SW480 (cell line): ENCODE measurements at regions not wholly inside any gene's neighbourhood (a gene's known extent, or its start where the extent isn't known, plus 50 kb on each side); places are given as distances from the start of the nearest gene placed in this dataset.

Experiments used
- DNase-seq: peaks from one replicate; pipeline ENCODE4 v3.0.0-alpha.2; 2016; ENCODE audit warnings: low spot score

GRCh38 chr15:29554531-29554930 is 267.7 kb downstream of the TJP1 start:
- no peak for DNase-seq

- DNase-seq, result no peak
Measured at GRCh38 chr15:29550834-29551465, 271.3 kb downstream of the TJP1 start.

- DNase-seq, result no peak
Measured at GRCh38 chr15:29548006-29548405, 274.3 kb downstream of the TJP1 start.

- no peak for DNase-seq
Measured at GRCh38 chr15:29544513-29545128, 275.0 kb upstream of the NSMCE3 start.

GRCh38 chr15:29542994-29543393 is 273.4 kb upstream of the NSMCE3 start:
- DNase-seq, result no peak

- DNase-seq, result no peak
Measured at GRCh38 chr15:29541309-29541708, 271.7 kb upstream of the NSMCE3 start.

DNA sequence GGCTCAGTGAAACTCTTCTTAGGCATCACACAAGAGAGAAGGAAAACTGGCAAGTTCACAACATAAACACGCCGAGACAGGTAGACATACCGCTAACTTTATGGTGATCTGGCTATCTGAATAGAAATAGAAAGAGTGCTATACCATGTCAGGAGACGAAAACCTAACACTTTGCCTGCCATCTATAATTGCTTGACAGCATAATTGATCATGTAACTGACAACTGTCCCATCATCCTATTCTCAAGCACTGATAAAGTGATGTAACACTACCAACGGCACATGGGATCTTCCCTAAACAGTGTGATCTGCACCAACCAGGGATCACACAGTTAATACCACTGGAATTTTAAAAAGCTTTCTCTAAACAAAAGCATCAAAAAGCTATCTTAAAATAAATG is 270.9 kb upstream of the NSMCE3 start:
- no peak for DNase-seq

GRCh38 chr15:29539736-29540135 is 270.1 kb upstream of the NSMCE3 start:
- no peak for DNase-seq

DNA sequence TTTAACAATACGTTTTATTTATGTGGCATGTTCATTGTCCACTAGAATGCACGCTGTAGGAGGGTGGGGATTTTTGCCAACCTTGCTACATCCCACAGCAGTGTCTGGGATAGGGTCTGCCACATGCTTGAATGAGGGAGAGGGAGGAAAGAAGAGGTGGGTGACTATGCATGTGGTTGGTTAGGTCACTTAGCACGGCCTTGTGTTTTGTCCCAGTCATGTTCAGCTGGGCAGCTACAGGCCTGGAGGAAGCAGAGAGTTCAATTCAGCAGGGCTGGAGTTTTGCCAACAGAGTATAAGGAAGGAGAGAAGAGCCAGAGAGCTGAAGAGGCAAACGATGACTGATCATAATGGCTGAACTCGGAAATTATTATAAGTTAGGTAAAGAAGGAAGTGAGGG is 268.4 kb upstream of the NSMCE3 start:
- DNase-seq, result no peak

DNA sequence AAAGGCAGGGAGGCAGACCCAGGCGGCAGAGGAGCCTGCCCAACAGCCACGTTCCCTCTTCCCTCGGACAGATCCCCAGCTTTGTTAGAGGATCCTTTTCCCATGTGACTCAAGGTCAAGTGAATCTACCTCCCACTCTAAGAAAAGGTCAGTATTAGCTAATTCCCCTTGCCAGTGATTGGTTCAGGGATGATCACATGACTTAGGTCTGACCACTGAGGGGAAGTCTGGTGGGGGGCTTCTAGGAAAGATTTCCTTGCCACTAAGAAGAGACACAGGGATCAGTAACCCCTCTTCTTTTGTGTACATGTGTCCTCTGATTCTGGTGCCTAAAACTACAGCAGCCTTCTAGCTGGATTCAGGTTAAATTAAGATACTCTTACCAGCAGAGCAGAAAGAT is 266.3 kb upstream of the NSMCE3 start:
- DNase-seq, result no peak

DNA sequence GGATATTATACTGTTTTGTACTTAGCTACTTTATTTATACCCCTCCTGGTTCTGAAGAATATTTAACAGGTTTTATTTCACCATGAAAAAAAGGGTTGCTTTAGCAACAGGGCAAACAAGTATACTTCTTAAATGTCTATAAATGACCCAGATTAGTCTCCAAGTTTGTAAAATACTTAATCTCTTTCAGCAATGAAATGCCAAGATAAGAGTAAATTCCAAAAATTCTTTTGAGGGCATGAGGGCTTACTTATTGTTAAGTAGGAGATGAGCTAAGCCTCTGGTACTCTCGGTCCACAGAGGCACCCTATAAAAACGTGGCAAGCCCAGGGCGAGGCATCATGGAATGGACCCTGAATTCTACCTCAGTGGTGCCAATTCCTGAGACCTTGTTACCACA is 264.8 kb upstream of the NSMCE3 start:
- no peak for DNase-seq

- DNase-seq, result no peak
Measured at GRCh38 chr15:29533647-29534046, 264.0 kb upstream of the NSMCE3 start.

- no peak for DNase-seq
Measured at GRCh38 chr15:29532296-29532695, 262.7 kb upstream of the NSMCE3 start.

DNA sequence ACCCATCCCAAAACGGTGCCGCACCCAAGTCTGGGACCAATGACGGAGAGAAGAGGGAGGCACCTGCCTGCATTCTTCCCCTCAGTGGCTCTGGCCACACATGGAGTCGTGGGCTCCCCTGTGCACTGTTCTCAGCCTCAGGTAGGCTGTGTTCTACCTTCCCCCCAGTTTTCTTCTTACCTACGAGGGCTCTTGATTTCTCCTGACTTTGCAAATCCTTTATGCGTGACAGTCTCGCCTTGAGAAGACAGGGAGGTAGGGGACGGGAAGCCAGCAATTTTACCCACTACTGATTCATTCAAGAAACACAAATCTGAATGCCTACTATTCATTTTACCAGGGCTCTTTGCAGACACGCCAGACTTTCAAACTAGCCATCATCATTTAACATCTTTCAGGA is 261.3 kb upstream of the NSMCE3 start:
- DNase-seq, result no peak

GRCh38 chr15:29529043-29529442 is 259.4 kb upstream of the NSMCE3 start:
- DNase-seq, result no peak

GRCh38 chr15:29528276-29528675 is 258.7 kb upstream of the NSMCE3 start:
- no peak for DNase-seq

DNA sequence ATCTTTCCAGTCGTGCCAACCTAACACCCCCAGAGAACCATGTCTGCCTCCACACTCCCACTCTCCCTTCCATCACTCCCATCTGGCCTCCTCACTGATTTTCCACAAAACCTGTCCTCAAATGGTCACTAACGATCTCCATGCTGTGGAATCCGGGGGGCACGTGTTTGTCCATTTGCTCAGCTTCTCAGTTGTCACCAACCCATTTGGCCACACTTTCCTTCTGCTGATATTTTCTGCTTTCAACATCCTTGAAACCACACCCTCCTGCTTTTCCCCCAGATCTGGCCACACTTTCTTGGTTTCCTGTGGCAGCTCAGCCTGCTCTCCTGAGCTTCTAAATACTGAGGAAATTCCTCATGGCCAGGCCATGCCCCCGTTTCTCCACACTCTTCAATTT is 257.2 kb upstream of the NSMCE3 start:
- DNase-seq, result no peak

DNA sequence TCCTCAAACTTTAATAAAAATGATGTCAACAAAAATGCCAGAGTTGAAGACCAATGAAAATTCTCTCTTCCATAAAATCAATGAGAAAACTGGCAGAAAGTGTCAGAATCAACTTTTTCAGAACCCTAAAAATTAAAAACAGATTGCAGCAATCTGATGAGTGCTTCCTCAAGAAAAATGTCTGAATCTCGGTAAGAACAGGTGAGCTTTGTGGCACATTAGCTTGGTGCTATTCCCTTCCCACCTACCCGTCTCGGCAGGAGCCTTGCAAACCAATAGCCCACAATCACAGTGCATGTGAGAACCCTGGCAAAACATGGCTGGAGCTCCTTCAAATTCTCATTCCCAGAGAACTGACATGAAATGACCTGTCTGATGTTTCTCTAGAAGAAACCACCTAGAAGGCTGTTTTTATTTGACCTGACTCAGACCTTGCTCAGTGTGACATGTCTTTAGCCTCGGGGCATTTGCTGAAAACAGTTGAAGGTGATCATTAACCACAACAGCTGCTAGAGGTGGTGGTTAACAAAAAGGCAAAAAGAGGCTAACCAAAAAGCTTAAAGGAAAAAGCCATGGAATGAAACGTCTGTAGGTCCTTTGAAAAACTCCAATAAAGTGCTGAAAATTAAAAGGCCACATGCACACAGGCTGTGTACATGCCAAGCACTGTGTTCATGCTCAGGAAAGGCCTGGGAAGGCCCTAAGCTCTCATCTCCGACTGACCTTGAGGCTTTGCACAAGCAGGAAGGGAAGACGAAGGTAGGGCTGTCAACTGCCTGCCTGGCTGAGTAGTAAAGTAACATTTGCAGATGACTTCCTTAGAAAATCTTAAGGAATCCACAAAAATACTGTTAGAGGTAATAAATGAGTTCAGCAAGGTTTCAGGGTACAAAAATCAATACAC is 253.0 kb upstream of the NSMCE3 start:
- peak; percentile 33 for DNase-seq

GRCh38 chr15:29518442-29518841 is 248.8 kb upstream of the NSMCE3 start:
- no peak for DNase-seq

DNA sequence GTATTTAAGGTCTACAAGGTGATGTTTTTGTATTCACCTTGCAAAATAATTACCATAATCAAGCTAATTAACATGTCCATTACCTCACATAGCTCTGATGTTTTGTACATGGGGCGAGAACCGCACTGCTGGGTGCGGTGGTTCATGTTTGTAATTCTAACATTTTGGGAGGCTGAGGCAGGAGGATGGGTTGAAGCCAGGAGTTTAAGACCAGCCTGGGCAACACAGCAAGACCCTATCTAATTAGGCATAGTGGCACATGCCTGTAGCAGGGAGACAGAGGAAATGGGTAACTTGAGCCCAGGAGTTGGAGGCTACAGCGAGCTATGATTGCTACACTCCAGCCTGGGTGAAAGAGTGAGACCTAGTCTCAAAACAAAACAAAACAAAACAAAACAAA is 248.2 kb upstream of the NSMCE3 start:
- DNase-seq, result no peak

- no peak for DNase-seq
Measured at GRCh38 chr15:29516929-29517328, 247.3 kb upstream of the NSMCE3 start.

DNA sequence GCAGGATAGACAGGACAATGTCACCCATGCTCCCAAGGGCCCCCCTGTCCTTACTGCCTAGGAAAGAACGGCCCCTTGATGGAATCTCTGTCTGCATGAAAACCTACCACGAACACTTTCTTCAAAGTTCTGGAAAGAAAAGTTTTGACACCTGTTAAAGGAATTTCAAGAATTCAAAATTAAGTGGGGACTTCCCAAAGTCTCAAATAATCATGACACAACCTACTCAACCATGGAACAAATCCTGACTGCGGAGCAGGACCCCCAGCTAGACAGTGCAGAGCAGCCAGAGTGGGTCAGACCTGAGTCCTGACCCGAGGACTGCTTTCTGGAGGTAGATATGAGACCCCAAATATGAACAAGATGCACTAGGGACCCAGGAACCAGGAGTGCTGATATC is 245.3 kb upstream of the NSMCE3 start:
- DNase-seq, result no peak

- DNase-seq, result no peak
Measured at GRCh38 chr15:29511663-29512062, 242.0 kb upstream of the NSMCE3 start.
